Spleen (tissue), 7 donors: ENCODE measurements at regions not wholly inside any gene's neighbourhood (a gene's known extent, or its start where the extent isn't known, plus 50 kb on each side); places are given as distances from the start of the nearest gene placed in this dataset.

Experiments
- CTCF ChIP-seq, 11 experiments: fragments of 200-600 bp in 7 of 11; fragments of 450-650 bp in 4 of 11; sonication (generic) in 4 of 11; IDR thresholded peaks in 8 of 11; conservative IDR thresholded peaks in 3 of 11; 1 replicate in 7 of 11; 2 replicates in 4 of 11; pipeline versions ENCODE4 v1.4.0 to v1.8.0; 2016 to 2021; ENCODE audit warnings: antibody characterized with exemption in 11 of 11, inconsistent platforms in 4 of 11, mild to moderate bottlenecking in 1 of 11
- POLR2A ChIP-seq, 3 donors: fragments of 450-650 bp; IDR thresholded peaks; one replicate each; pipeline ENCODE4 v1.5.1; 2017; ENCODE audit warnings: antibody characterized with exemption in 3 of 3, mild to moderate bottlenecking in 1 of 3
- POLR2AphosphoS5 ChIP-seq, 3 donors: sonication (generic); formaldehyde crosslinking; IDR thresholded peaks; one replicate each; pipeline ENCODE4 v1.5.1; 2017; ENCODE audit warnings: antibody characterized with exemption in 3 of 3
- donor health status: DM: no; HTN: no; CAD: no; lungs with moderate emphysema.
- donor health status: DM: no; HTN: no; CAD: no.
- donor health status: DM: no; HTN: no; CAD: no.

DNA sequence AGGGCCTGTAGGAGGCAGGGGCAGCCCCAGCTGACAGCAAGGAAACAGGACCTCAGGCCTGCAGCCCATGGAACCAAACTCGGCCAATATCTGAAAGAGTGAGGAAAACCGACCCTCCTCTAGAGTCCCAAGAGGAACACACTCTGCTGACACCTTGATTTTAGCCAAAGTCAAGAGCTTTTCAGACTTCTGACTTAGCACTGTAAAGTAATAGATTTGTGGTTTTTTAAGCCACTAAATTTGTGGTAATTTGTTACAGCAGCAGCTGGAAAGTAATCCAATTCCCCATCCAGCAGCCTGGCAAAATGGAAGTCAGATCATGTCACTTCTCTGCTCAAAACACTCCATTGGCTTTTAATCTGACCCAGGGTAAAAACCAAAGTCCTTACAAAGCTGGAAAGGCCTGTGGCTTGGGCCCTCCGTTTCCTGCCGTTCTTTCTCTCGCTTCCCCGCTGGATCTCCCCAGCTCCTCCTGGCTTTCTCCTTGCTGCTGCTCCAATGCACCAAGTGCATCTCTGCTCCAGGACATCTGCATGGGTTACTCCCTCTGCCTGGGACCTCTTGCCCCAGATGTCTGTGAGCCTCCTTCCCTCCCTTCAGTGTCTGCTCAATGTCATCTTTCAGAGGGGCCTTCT lies 79.0 kb downstream of the C5orf15 start:
- TF ChIP-seq CTCF (IDR thresholded peaks at IDR 0.05 in 8 of 11, conservative IDR thresholded peaks at IDR 0.05 in 3 of 11) = no peak
- no peak for TF ChIP-seq POLR2AphosphoS5 (IDR thresholded peaks at IDR 0.05)
- TF ChIP-seq POLR2A (IDR thresholded peaks at IDR 0.05) = no peak
